ENCODE measurements at regions not wholly inside any gene's neighbourhood (a gene's known extent, or its start where the extent isn't known, plus 50 kb on each side); places are given as distances from the start of the nearest gene placed in this dataset.

GRCh38 chr6:14707971-14708465 lies 537.9 kb upstream of the JARID2 start:
- no peak for DNase-seq

DNA sequence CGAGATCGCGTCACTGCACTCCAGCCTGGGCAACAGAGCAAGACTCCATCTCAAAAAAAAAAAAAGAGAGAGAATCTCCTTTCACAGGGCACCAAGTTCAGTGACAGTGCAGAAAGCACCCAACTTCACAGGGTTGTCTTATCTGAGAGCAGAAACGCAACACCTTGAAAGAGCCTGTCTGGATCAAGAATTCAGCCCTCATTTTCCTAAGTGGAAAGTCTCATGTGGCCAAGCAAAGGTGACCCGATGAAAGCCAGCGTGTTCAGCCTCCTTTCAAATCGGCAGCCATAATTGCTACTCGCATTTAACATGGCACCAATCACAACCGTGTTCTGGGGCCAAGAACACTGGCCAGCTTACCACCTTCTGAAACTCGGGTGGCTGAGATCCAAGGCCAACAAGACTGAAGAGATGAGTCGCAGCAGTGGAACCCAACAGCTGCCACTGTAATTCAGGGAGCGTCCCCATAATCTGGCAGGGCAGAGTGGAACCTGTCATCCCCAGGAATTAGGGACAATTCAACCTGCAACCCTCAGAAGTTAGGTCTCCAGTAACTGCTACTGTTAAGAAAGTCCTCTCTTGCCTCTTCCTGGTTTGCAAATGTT lies 536.7 kb upstream of the JARID2 start:
- DNase-seq: no peak

GRCh38 chr6:14709900-14710299 lies 536.0 kb upstream of the JARID2 start:
- DNase-seq: no peak

- no peak for DNase-seq
These were observed 535.4 kb upstream of the JARID2 start for GRCh38 chr6:14710421-14710820.

- DNase-seq: no peak
These were observed 534.7 kb upstream of the JARID2 start for GRCh38 chr6:14711056-14711703.

GRCh38 chr6:14711704-14712379 lies 534.0 kb upstream of the JARID2 start:
- no peak for DNase-seq

DNA sequence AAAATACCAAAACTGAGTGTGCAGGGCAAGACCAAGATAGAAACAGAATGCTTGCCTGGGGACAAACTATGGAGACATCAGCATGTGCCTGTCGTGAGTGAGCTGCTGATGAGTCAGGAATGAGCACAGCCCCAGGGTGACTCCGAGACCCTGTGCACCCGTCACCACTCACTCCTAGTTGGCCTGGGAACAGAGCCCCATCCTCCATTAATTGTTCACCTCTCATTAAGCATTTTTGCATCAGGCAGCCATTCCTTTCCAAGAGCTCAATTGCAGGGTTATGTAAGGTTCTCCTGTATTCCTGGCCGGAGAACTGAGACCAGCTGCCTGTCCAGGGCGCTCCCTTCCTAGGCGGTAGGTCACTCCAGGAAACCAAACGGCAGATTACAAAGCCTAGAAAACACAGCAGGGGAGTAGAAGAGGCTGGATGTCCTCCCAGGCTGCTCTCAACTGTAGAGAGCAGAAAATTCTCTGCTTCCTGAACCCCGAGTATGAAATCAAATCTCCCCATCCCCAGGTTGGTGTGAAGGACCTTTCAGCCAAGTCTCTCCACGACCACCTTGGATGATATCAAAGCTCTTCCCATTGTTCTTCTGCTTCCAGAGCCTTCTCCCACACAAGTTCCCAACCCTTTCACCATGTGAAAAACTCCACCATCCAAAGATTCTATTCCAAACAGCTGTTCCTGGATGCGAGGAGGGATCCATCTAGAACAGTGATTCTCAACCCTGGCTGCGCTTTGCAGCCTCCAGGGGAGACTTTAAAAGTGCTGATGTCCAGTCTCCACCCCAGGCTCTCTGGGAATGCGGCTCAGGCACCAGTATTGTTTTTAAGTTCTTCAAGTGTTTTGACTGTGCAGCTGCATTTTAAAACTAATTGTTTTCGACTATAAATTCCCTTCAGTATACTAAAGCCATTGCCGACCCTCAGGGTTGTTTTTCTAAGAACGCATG lies 532.6 kb upstream of the JARID2 start:
- peak; percentile 38 for DNase-seq

DNA sequence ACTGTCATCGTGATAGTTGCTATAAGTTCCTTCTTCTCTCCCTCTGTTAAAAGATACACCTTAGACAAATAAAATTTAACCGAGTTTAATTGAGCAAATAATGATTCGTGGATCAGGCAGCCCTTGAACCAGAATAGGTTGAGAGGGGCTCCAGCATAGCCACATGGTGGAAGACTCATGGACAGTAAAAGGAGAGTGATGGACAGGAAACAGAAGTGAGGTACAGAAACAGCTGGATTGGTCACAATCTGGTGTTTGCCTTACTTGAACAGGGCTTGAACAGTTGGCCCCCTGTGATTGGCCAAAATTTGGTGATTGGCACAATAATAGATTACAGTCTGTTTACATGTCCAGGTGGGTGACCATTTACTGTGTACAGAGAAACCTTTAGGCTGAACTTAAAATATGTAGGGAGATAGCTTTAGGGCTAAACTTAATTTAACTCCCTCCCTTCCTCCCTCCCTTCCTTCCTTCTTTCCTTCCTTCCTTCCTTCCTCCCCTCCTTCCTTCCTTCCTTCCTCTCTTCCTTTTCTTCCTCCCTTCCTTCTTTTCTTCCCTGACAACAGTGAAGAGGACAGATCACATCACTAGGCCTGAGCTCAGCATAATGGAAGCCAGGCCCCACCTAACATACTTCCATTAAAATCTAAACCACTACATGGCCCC lies 531.8 kb upstream of the JARID2 start:
- no peak for DNase-seq

- DNase-seq: no peak
These were observed 530.8 kb upstream of the JARID2 start for GRCh38 chr6:14715076-14715475.

- no peak for DNase-seq
These were observed 529.2 kb upstream of the JARID2 start for GRCh38 chr6:14716499-14717146.

DNA sequence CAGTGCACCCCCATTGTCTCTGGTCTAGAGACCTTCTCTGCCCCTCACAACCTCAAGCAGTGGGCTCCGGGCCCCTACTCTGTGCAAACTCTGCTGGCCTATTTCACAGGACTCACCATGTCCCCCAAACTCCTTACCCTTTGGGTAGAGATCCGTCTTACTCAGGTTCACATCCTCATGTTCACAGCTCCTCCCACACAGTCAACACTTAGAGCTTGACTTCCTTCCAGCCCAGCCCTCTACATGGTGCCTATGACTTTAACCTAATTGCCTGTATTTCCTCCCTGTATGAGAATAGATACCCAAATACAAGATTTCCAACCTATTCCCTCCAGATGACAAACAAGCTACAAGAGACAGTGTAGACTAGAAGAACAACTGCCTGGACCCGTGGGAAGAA lies 528.6 kb upstream of the JARID2 start:
- no peak for DNase-seq

DNA sequence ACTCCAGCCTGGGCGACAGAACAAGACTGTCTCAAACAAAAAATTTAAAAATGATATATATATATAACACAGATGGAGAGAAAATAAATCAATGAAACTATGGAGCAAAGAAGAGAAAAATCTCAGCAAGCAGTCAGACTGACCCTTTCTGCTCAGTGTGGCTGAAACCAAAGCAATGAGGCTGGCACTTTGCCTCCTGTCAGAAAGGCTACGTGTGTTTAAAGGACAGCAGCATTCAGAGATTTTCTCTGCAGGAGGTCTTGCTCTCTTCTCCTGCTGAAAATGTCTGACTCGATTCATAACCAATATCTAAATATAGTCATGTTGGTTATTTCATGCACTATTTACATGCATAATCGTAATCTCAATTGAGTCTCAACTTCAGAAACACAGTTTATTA lies 527.0 kb upstream of the JARID2 start:
- no peak for DNase-seq

DNA sequence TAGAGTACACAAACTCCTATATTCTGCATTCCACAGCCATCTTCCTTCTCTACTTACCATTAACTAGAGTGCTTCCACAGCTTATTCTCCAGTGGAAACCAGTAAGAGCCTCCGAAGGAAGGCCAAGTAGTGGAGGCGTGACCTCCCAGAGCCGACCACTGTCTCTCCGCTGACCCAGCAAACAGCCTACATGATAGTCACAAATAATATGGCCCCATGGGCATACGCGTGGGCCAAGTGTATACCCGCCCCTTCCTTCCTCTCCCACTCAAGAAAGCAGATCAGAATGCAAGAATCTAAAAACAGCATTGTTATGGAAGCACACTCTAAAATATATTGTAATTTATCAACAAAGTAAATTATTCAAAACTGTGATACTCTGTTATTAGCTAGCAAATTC lies 526.6 kb upstream of the JARID2 start:
- DNase-seq: no peak

- no peak for DNase-seq
These were observed 525.3 kb upstream of the JARID2 start for GRCh38 chr6:14720411-14721102.

DNA sequence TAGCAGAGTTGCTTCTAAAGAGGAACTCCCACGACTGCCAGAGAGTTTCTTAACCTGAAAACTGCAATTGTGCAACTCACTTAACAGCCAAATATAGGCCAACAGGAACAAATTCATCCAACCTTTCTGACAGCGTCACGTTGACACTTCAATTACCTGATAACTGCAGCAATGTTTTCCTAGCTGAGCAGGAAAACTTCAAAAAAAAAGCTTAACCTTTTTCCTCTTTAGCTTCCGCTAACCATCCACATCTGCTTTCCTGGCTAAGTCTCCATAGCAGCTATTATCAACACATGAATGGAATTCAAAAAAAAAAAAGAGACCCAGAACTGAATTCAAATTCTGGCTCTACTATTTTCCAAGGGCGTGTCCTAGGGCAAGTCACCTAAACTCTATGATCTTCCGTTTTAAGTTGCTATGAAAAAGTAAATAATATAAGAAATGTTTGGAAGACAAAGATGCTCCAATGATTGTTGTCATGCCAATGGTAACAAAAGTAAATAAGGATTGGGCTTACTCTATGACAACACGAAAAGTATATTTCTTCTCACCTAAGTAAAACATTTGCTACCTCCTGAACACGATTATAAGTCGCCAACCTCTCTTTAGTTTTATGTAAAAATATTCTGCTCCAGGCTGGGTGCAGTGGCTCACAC lies 524.6 kb upstream of the JARID2 start:
- no peak for DNase-seq

DNA sequence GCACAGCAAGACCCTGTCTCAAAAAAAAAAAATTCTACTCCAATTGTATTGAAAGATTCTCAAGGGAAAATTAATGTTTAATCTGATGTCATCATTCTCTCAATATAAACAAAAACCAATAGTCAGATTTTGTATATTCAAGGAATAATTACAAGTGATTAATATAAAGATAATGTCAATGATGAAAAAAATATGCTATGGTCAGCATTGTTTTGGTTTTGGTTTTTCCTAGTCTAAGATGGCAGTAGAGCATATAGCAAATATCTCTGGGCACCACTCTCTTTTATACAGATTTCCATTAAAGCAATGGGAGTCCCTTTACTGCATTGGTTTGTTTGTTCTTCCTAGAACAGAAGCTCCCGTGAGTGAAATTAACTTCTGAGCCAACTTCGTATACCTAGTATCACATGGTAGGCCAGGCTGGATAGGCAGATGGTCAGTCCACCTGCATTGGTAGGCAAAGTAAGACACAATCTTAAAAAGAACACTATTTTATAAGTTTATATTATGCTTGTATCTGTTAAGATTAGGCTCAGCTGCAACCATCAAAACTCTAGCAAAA lies 523.8 kb upstream of the JARID2 start:
- DNase-seq: no peak

- DNase-seq: no peak
These were observed 523.2 kb upstream of the JARID2 start for GRCh38 chr6:14722704-14723103.

DNA sequence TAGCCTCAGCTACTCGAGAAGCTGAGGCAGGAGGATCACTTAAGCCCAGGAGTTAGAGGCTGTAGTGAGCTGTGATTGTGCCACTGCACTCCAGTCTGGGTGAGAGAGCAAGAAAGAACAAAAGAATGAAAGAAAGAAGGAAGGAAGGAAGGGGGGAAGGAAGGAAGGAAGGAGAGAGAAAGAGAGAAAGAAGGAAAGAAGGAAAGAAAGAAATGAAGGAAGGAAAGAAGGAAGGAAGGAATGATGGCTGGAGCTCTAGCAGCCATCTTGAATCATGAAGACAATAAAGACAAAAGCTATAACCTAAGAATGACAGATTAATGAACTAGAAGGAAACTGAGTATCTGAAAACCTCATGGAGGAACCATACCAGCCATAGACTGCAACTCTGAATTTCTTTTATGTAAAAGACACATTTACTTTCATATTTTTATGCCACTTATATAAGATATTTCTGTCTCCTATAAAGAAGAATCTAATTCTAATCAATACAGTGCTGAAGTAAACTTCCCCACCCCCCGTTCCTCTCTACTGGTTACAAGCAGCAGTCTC lies 522.3 kb upstream of the JARID2 start:
- DNase-seq: no peak

GRCh38 chr6:14724549-14724948 lies 521.3 kb upstream of the JARID2 start:
- DNase-seq: no peak

GRCh38 chr6:14726816-14727493 lies 518.9 kb upstream of the JARID2 start:
- no peak for DNase-seq

Data from amniotic stem cell (primary cell).